Esophagus squamous epithelium (tissue), 5 donors: ENCODE measurements at regions not wholly inside any gene's neighbourhood (a gene's known extent, or its start where the extent isn't known, plus 50 kb on each side); places are given as distances from the start of the nearest gene placed in this dataset.
"Not testable (repeated sequence)": the region's sequence is repeated elsewhere in the genome, so short reads cannot be mapped to it uniquely, and the experiment has no call there.

Source experiments
- DNase-seq: peaks from one replicate; lab custom pipeline; 2025; lab: John Stamatoyannopoulos, UW
- H3K27ac ChIP-seq, 4 donors: fragments of 200-600 bp; sonication (generic); one replicate each; pipeline ENCODE4 v1.5.1; 2016 to 2019; ENCODE audit warnings: mild to moderate bottlenecking in 1 of 4
- H3K27me3 ChIP-seq, 4 donors: fragments of 200-600 bp; sonication (generic); 1 replicate in 3 of 4; 2 replicates in 1 of 4; pipeline versions ENCODE4 v1.5.1 to v1.6.0; 2017 to 2021; ENCODE audit warnings: antibody characterized with exemption in 1 of 4
- H3K36me3 ChIP-seq, 3 donors: fragments of 200-600 bp; sonication (generic); one replicate each; pipeline ENCODE4 v1.5.1; 2016 to 2019
- H3K4me1 ChIP-seq, 3 donors: fragments of 200-600 bp; sonication (generic); one replicate each; pipeline ENCODE4 v1.5.1; 2017 to 2019
- H3K4me3 ChIP-seq, 4 donors: fragments of 200-600 bp; sonication (generic); 1 replicate in 3 of 4; 2 replicates in 1 of 4; pipeline ENCODE4 v1.5.1; 2016 to 2019; ENCODE audit warnings: mild to moderate bottlenecking in 2 of 4, moderate library complexity in 1 of 4
- H3K9me3 ChIP-seq, 3 donors: fragments of 200-600 bp; sonication (generic); one replicate each; pipeline ENCODE4 v1.5.1; 2016 to 2019
- CTCF ChIP-seq, 6 experiments: fragments of 450-650 bp in 4 of 6; fragments of 200-600 bp in 2 of 6; sonication (generic) in 2 of 6; IDR thresholded peaks; one replicate each; pipeline ENCODE4 v1.5.1; 2016 to 2019; ENCODE audit warnings: antibody characterized with exemption in 6 of 6, mild to moderate bottlenecking in 4 of 6, moderate library complexity in 4 of 6
- POLR2A ChIP-seq, 4 donors: fragments of 450-650 bp; IDR thresholded peaks; one replicate each; pipeline ENCODE4 v1.6.1; 2017; ENCODE audit warnings: antibody characterized with exemption in 4 of 4, mild to moderate bottlenecking in 4 of 4, moderate library complexity in 3 of 4
- WGBS, 2 donors: methylation state at CpG; one replicate each; pipeline ENCODE4 v1.1.5; 2018; 5-methylcytosine and 5-hydroxymethylcytosine counted together
- intact Hi-C: fragments of 100-400 bp; cut with DNase I; formaldehyde crosslinking; loops from one replicate; pipeline ENCODE4 v1.15.0; 2022
- donor health status: DM: yes; HTN: yes; CAD: no.

- no peaks in the 10 kb centered on the region for H3K4me1 ChIP-seq
- intact Hi-C loops = no loop called here
- 76 to 100% methylated on average over 2 to 3 of the region's 3 CpGs for WGBS, 2 donors
- TF ChIP-seq POLR2A (IDR thresholded peaks at IDR 0.05) = no peak
- no peak for TF ChIP-seq CTCF (IDR thresholded peaks at IDR 0.05)
- H3K36me3 ChIP-seq = no peaks in the 10 kb centered on the region
- no peak overlapping the region for H3K4me3 ChIP-seq
- no peaks in the 10 kb centered on the region for H3K27me3 ChIP-seq
- no peak for DNase-seq
- no peak overlapping the region for H3K27ac ChIP-seq
- H3K9me3 ChIP-seq = peaks cover 0 to 2% (median 0%) of the 10 kb centered on the region in 3 donors
Observed at GRCh38 chrX:75638332-75638731, 115.5 kb upstream of the ZDHHC15 start.

GRCh38 chrX:75625232-75625631, 102.4 kb upstream of the ZDHHC15 start:
- WGBS, 2 donors = 25 to 36% methylated on average over 1 of the region's 1 CpG
- Histone ChIP-seq H3K4me1 (no peaks in the 10 kb centered on the region), H3K27me3 (no peaks in the 10 kb centered on the region), H3K9me3 (no peaks in the 10 kb centered on the region), H3K27ac (no peak overlapping the region), H3K36me3 (no peaks in the 10 kb centered on the region), H3K4me3 (no peak overlapping the region)
- no peak for DNase-seq
- TF ChIP-seq POLR2A (IDR thresholded peaks at IDR 0.05) (no peak), CTCF (IDR thresholded peaks at IDR 0.05) (no peak)
- intact Hi-C loops = no loop called here

GRCh38 chrX:75623535-75623934, 100.7 kb upstream of the ZDHHC15 start:
- intact Hi-C loops = no loop called here
- no peak overlapping the region for H3K4me3 ChIP-seq
- H3K9me3 ChIP-seq = no peaks in the 10 kb centered on the region
- TF ChIP-seq CTCF (IDR thresholded peaks at IDR 0.05) (peak in 2 of 6 experiments; percentile 9 to 29), POLR2A (IDR thresholded peaks at IDR 0.05) (no peak)
- 60 to 80% methylated on average over 1 of the region's 1 CpG for WGBS, 2 donors
- no peaks in the 10 kb centered on the region for H3K36me3 ChIP-seq
- no peaks in the 10 kb centered on the region for H3K27me3 ChIP-seq
- H3K27ac ChIP-seq = no peak overlapping the region
- no peaks in the 10 kb centered on the region for H3K4me1 ChIP-seq
- no peak for DNase-seq

- H3K27me3 ChIP-seq = no peaks in the 10 kb centered on the region
- no peaks in the 10 kb centered on the region for H3K9me3 ChIP-seq
- H3K27ac ChIP-seq = no peak overlapping the region
- no peak for DNase-seq
- 74 to 75% methylated on average over 5 of the region's 5 CpGs for WGBS, 2 donors
- intact Hi-C loops = no loop called here
- no peaks in the 10 kb centered on the region for H3K4me1 ChIP-seq
- H3K36me3 ChIP-seq = no peaks in the 10 kb centered on the region
- H3K4me3 ChIP-seq = no peak overlapping the region
- TF ChIP-seq POLR2A (IDR thresholded peaks at IDR 0.05) = no peak
- TF ChIP-seq CTCF (IDR thresholded peaks at IDR 0.05) = no peak
Observed at GRCh38 chrX:75609406-75609805, 86.6 kb upstream of the ZDHHC15 start.

- Histone ChIP-seq H3K9me3 (no peaks in the 10 kb centered on the region), H3K4me1 (no peaks in the 10 kb centered on the region), H3K27me3 (no peaks in the 10 kb centered on the region), H3K27ac (no peak overlapping the region), H3K4me3 (no peak overlapping the region), H3K36me3 (no peaks in the 10 kb centered on the region)
- intact Hi-C loops = no loop called here
- TF ChIP-seq POLR2A (IDR thresholded peaks at IDR 0.05) (no peak), CTCF (IDR thresholded peaks at IDR 0.05) (peak; percentile 12 to 61 (median 49))
- DNase-seq = no peak
Observed at GRCh38 chrX:75603833-75604232, 81.0 kb upstream of the ZDHHC15 start.

- 83% methylated on average over 10 of the region's 12 CpGs; no CpG with 5 or more reads in 1 of the 2 donors for WGBS, 2 donors
- DNase-seq, H3K4me1 ChIP-seq, H3K4me3 ChIP-seq, H3K27ac ChIP-seq, intact Hi-C loops, H3K9me3 ChIP-seq, H3K36me3 ChIP-seq, H3K27me3 ChIP-seq: not testable (repeated sequence)
Observed at GRCh38 chrX:75602022-75602421, 79.2 kb upstream of the ZDHHC15 start.
